Inflammatory macrophage treated with lipopolysaccharide for 4 hours (primary cell): ENCODE measurements at regions not wholly inside any gene's neighbourhood (a gene's known extent, or its start where the extent isn't known, plus 50 kb on each side); places are given as distances from the start of the nearest gene placed in this dataset.
"Not testable (repeated sequence)": the region's sequence is repeated elsewhere in the genome, so short reads cannot be mapped to it uniquely, and the experiment has no call there.

Source experiments
- DNase-seq: peaks from one replicate; pipeline ENCODE4 v3.0.0-alpha.2; 2020

DNA sequence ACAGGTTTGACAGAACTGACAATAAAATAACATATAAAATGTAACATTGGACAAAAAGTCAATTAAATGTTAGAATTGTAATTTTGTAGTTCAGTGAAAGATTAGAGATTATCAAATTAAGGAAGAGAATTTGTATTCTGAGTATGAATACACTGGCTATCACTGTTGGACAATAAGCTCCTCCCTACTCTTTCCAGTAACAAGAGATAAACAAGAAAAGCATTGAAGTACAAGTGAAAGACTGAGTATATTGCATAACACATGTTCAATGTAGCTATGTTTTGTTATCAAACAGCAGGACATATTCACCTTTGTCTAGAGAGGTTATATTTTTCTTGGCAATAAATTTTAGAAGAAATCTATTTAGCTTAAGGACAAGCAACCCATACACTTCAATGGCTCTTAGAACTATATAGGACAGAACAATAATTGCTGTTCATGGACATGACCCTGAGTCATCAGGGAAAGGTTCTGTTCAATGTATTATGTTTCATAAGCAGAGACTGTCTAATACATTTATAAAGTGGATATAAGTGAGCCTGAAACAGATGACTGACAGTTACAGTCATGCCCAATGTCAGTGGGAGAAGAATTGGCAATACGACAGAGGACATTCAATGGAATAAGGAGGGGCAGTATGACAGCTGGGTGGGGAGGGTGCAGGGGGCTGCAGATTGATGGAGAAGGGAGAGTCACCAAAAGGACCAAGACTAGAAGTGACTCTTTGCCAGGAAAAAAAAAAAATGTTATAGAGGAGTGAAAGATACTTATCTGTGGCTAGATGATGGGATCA is 520.4 kb downstream of the FRK start:
- no peak for DNase-seq

DNA sequence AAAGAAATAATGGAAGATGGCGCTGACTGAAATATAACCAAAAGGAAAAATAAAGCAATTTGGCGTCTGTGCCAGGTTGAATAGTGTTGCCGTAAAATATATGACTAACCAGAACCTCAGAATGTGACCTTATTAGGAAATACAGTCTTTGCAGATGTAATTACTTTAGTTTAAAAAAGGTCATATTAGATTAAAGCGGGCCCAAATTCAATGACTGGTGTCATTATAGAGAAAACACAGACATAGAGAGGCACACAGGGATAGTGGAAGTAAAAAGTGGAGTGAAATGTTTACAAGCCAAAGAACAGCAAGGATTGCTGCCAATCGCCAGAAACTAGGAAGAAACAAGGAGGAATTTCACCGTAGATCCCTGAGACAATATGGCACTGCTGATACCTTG is 521.2 kb downstream of the FRK start:
- DNase-seq, result no peak

DNA sequence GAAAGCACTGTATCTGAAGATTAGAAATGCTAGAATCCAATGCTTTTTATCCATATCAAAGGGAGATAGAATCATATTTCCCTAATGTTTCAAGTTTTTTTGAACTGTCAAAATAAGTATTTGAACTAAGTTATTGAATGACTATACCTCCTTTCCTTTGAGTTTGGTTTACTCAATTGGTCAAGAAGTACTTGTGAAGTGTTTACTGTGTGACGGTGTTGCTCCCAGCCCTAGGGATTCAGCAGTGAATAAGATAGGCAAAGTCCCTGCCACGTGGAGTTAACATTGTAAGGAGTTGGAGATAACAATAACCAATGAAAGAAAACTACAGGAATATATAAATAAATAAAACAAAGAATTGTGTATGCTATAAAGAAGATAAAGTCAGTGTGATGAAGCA is 535.9 kb downstream of the FRK start:
- no peak for DNase-seq

DNA sequence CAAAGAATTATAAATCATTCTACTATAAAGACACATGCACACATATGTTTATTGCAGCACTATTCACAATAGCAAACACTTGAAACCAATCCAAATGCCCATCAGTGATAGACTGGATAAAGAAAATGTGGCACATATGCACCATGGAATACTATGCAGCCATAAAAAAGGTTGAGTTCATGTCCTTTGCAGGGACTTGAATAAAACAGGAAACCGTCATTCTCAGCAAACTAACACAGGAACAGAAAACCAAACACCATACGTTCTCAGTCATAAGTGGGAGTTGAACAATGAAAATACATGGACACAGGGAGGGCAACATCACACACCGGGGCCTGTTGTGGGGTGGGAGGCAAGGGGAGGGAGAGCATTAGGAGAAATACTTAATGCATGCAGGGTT is 538.9 kb downstream of the FRK start:
- not testable (repeated sequence) for DNase-seq

DNA sequence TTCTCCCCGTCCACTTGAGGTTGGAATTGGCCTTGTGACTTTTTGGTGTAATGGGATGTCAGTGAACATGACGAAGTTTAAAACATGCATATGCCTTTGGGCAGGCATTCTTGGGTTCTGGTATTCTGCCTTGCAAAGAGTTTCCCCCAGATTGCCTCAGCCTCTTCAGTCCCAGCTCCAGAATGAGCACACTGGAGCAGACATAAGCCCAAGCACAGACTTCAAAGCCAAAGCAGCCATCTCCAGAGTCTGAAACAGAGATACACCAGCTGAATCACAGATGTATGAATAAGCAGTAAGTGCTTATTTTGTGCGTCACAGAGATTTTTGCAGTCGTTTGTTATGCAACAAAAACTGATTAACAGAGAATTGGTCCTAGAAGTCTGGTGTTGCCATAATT is 546.0 kb downstream of the FRK start:
- DNase-seq, result no peak

DNA sequence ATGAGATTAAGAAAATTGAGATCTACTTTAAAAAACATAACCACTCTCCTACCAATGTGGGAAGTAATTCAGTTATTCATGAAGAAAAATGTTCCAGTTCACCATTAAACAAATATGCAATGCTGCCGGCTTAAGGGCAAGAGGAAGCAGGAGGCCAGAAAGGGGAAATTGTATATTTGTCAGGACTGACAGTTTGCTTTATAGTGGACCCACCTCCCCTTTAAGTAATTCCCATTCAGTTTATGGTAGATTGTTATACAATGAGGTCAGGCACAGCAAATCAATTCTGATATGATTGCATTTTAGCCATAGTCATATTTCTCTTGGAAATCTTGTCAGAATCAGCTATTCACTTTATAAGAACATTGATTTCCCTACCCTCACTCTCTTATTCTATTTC is 547.8 kb downstream of the FRK start:
- no peak for DNase-seq

DNA sequence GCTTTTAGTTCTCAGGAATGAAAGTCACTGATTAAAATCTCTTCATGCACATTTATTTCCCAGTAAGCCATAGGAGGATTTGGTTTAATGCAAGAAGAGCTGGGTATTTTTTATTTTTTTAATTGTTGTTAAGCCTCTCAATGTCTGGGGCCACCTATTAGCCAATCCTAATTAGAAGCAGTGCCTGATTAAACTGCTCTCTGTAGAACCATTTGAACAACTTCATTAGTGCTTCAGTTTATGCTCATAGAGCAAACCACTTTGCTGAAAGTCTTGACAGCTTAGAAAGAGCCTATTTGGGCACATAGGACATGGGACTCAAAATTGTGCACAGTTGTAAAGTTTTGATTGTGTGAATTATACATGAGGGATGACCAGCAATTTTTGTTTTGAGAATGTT is 548.9 kb downstream of the FRK start:
- DNase-seq, result no peak

DNA sequence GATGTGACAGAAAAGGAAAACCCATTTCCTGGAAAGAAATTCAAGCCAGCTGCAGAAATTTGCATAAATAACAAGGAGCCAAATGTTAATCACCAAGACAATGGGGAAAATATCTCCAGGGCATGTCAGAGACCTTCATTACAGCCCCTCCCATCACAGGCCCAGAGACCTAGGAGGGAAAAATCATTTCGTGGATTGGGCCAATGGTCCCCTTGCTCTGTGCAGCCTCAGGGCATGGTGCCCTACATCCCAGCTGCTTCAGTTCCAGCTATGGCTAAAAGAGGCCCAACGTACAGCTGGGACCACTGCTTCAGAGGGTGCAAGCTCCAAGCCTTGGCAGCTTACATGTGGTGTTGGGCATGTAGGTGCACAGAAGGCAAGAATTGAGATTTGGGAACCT is 558.3 kb downstream of the FRK start:
- DNase-seq, result not testable (repeated sequence)

DNA sequence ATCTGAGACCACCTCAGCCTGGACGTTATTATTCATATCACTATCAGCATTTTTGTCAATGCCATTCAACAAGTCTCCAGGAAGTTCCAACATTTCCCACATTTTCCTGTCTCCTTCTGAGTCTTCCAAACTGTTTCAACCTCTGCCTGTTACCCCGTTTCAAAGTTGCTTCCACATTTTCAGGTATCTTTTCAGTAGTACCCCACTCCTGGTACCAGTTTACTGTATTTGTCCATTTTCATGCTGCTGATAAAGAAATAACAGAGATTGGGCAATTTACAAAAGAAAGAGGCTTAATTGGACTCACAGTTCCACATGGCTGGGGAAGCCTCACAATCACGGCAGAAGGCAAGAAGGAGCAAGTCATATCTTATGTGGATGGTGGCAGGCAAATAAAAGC is 565.5 kb downstream of the FRK start:
- no peak for DNase-seq

DNA sequence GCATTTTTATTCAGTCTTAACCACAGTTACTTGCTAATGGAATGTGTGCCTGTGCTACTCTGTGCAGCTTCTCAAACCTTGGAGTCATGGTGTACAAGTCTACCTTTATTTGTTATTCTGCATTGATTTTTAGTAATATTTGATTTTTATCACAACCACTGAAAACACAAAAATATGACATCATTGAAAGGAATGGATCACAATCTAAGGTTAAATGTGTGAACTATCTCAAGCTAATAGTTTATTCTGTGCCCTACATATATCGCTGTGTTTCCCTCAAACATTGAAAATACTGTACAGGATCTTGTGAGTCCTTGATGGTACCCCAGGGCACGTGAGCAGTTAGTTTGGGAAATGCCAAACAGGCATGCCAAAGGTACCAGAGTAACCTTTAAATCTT is 573.4 kb downstream of the FRK start:
- no peak for DNase-seq

DNA sequence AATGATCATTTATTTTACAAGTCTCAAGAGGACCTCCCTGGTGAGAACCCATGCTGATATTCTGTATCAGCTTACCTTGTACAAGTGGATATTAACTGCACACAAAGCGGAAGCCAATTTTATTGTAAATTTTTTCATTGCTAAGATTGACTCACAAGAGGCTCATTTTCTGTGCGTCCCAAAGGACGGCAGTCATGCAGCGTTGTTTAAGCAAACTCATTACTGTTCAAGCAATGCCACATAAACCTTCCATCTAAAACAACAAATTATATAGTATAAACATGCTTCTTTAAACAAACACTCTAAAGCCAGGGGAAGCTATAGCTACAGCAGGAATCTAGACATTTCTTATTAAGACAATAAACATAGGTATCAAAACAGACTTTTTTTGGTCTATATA is 575.3 kb downstream of the FRK start:
- DNase-seq, result no peak

DNA sequence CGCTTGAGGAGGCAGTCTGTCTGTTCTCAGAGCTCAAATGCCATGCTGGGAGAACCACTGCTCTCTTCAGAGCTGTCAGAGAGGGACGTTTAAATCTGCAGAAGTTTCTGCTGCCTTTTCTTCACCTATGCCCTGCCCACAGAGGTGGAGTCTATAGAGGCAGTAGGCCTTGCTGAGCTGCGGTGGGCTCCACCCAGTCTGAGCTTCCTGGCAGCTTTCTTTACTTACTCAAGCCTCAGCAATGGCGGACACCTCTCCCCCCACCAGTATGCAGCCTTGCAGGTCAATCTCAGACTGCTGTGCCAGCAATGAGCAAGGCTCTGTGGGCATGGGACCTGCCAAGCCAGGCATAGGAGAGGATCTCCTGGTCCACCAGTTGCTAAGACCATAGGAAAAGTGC is 580.1 kb downstream of the FRK start:
- DNase-seq, result not testable (repeated sequence)

DNA sequence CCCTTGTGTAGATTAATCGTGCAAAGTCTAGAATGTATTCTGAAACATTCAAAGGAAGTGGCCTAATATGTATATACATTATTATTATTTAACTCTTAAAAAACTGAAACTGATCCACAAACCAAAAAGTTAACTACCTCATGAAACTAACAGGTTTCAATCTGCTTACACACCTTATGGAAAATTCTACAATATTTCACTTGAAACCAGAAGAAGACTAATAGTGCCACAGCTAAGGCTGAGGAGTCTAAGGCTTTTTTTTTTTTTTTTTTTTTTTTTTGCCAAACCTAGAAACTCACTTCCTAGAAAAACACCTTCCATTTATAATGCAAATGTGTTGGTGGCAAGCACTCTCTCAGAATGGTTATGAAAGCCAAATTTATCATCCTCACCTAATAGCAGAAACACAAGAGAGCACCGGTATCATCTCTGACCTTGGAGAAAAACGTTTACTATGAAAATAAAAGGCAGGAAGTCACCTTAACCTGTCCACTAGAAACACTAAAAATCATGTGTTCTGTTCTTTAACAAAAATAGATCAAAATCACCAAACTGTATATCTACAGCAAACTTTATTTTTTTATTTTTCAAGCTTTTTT is 586.1 kb downstream of the FRK start:
- DNase-seq, result no peak

DNA sequence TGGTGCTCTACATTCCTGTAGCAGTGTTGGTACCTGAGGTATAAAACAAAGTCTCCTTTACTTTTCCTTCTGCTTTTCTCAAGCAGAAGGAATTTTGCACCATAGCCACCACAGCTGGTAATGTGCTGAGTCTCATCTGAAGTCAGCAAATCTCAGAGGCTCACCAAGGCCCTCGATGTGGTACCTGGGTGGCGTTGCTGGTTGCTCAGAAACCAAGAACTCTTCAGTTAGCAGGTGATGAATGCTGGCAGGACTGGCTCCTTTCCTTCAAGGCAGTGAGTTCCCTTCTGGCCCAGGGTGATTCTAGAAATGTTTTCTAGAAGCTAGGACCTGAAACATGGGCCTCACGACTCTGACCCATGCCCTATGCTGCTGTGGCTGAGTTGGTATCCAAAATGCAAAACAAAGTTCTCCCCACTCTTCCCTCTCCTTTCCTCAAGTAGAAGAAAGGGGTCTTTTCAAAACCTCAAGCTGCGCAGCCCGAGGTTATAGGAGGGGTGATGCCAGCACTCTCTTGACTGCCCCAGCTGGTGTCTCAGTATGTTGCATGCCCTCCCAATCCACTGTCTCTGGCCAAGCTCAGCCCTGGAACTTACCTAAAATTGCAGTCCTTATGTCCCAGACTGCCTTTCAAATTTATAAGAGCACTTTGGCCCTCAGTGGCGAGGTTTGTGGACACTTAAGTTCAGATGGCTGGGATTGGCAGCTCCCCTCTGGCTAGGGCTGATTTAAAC is 592.3 kb downstream of the FRK start:
- DNase-seq, result no peak

DNA sequence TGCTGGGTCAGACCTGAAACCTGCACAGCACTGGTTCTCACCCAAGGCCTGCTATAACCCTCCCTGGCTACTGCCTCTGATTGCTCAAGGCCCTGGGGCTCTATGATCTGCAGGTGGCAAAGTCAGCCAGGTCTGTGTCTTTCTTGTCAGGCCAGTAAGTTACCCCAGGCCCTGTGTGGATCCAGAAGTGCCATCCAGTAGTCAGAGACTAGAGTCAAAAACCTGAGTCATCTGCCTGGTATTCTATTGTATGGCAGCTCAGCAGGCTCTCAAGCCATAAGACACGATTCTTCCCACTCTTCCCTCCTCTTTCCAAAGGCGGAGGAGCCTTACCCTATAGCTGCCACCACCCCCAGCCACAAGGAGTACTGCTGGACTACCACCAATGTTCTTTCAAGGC is 593.0 kb downstream of the FRK start:
- DNase-seq, result no peak

DNA sequence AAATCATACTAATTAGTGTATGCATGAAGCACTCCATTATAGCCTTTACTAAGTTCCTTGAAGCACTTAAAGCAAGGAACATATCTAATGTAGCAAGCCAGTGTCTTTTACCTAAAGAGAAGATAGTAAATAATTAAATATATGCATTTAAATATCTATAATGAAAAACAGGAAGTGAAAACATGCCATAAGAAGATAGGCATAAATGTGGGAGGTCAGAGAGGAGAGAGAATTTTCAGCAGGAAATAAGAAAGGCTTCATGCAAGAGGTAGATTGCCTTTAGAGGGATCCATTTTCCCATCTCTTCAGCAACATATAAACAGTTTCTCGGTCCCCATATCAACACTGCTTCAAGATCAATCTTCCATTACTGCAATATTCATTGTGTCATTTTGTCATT is 599.8 kb downstream of the FRK start:
- DNase-seq, result no peak

DNA sequence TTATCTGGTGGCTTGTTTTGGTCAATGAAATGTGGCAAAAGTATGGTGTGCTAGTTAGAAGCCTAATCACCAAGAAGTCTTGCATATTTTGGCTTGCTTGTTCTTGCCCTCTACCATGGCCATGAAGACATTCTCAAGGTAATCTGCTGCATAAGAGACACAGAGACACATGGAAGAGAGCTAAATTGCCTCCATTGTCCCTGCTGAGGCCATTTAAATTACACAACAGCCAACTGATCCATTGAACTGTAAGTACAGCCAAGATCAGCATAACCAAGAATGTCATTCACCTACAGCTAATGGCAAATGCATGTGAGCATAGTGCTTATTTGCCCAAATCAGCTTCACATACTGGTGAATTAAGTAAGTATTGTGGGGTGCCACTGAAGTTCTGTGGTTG is 603.8 kb downstream of the FRK start:
- no peak for DNase-seq

DNA sequence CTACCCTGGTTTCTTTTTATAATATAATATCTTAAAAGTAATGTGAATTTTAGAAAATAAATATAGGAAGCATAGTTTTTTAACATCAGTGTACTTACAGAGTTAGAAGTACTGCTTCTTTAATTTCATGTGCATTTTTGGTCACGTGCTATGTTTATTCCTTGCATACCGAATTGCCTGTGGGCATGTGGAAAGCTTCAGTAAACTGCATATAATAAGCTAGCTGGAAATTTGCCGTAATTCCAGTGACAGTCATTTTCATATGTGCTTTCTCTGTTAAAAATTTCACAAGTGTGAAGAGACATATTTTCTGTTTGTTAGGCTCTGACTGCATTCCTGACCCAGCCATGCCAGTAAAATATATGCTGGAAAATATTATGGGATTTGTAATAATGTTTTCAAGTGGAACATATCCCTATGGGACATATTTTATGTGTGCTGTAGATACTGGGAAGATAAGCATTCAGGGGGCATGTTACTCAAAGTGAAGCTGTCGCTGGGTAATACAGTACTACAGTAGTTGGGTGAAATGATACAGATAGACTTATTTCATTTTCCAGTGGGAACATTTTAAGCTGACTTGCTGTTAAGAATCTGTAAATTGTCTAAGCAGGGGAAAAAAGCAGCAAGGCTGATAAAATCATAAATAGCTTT is 616.7 kb downstream of the FRK start:
- DNase-seq, result no peak

DNA sequence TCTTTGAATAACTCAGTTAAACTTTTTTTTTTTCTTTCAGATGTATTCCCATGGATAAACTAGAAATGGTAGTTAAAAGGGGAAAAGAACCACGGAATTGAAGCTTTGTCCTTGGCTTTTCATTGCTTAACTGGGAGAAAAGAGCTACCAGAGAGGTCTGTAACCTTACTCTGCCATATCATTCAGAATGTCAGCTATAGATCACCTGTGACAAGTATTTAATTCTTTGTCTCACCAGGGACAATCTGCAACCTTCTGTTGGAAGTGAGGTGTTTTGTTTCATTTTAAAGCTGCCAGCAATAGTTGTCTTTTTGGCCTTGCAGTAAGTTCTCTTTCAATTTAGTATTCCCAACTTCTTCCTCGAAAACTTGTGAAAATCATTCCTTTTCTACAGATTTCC is 618.4 kb downstream of the FRK start:
- DNase-seq, result no peak

DNA sequence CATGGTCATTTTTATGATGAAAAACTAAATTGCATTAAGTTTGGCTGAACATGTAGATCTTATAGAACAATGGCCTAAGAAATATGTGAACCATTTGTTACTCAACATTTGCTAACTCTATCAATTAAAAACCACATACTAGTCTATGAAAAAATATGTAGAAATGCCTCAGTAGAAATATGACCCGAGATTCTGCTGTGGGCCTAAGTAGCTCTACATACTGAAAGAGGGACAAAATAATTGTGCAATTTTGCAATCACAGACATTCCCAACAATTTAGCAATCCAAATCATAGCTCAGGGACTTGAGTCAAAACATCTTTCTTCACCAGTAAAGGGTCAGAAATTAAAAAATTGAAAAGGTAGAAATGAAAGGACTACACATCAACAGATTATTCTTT is 619.0 kb downstream of the FRK start:
- no peak for DNase-seq

DNA sequence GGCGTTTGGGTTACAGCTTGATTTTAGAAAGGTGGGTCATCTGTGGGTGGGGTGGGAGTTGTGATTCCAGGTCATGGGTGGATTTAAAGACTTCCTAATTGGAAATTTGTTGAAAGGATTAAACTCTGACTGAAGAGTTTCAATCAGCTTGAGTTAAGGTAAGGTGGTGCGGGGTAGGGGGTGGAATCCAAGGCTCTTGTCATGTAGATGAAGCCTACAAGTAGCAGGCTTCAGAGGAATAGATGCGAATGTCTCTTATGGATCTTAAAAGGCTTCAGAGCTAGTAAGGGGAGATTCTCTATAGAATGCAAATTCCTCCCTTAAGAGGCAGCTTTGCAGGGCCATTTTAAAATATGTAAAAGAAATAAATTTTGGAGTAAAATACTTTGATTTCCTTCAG is 645.3 kb downstream of the FRK start:
- no peak for DNase-seq

DNA sequence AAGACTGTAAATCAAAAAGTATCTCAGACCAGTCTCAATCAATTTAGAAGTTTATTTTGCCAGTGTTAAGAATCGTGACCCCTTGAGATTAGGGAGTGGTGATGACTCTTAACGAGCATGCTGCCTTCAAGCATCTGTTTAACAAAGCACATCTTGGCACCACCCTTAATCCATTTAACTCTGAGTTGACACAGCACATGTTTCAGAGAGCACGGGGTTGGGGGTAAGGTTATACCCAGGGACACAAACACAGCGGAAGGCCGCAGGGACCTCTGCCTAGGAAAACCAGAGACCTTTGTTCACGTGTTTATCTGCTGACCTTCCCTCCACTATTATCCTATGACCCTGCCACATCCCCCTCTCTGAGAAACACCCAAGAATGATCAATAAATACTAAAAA is 645.8 kb downstream of the FRK start:
- DNase-seq, result not testable (repeated sequence)

DNA sequence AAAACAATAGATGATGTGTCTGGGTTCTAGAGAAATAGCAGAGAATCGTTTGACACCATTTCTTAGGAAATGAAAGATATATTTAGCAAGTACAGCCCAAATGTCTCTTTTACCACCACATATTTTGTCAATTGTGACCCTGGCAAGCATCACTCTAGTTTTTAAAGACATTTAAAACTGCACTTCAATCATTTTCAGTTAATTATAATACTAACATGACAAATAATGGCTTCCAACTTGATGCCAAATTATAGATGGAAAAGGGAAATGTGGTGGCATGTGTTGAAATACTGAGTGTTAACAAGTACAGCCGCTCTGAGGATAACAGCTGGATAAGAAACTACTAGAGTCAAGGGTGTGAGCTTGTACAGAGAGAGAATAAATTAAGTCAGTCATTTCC is 648.9 kb downstream of the FRK start:
- no peak for DNase-seq

DNA sequence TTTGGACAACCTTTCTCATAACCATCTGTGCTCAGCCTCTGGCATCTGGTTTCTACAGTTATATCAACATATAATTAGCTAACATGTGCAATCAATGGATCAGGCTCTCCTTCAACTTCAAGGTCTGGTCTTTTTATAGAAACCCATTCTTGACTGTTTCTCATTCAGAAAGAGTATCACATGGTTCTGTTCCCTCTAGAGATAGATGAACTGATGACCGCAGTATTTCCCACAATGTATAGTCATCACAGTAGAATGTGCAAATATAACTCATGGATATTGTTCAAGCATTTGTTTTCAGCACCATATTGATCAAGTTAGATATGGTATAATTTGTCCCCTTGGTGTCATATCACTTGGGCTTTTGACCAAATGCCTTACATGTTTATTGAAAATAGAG is 656.2 kb downstream of the FRK start:
- no peak for DNase-seq
